A673 (cell line): ENCODE measurements at regions not wholly inside any gene's neighbourhood (a gene's known extent, or its start where the extent isn't known, plus 50 kb on each side); places are given as distances from the start of the nearest gene placed in this dataset.

Source experiments
- EZH2 ChIP-seq: fragments of 200-600 bp; sonication (generic); IDR thresholded peaks from 2 replicates; pipeline ENCODE4 v1.6.1; 2017; ENCODE audit warnings: borderline replicate concordance, low read depth, mild to moderate bottlenecking, mixed read lengths, antibody characterized with exemption, low read length; ENCODE audit not compliant: poor library complexity, severe bottlenecking
- TF ChIP-seq, protein P1 (sequence below): fragments of 300-800, 200-600 bp; sonication (generic); conservative IDR thresholded peaks from 2 replicates; pipeline ENCODE4 v1.5.1; 2017; ENCODE audit warnings: low read depth, mild to moderate bottlenecking, antibody characterized with exemption, low read length, moderate library complexity, mixed read lengths

DNA sequence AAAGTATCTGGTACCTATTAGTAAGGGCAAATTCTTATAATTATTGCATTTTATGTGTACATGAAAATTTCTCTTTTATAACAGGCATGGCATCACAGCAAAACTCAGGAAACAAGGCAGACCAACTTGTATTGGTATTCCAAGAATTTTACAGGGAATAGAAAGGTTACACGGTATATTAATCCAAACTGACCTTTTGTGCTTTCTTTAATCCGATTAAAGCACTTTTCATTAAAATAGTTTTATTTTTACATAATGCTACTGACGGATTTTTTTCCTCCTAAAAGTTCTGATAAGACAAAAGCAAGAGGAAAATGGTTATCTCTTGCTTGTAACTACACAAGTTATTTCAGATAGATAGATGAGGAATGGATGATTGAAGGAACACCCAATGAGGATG is 137.0 kb upstream of the SLCO3A1 start:
- TF ChIP-seq EZH2: no peak
- TF ChIP-seq, protein P1, sequence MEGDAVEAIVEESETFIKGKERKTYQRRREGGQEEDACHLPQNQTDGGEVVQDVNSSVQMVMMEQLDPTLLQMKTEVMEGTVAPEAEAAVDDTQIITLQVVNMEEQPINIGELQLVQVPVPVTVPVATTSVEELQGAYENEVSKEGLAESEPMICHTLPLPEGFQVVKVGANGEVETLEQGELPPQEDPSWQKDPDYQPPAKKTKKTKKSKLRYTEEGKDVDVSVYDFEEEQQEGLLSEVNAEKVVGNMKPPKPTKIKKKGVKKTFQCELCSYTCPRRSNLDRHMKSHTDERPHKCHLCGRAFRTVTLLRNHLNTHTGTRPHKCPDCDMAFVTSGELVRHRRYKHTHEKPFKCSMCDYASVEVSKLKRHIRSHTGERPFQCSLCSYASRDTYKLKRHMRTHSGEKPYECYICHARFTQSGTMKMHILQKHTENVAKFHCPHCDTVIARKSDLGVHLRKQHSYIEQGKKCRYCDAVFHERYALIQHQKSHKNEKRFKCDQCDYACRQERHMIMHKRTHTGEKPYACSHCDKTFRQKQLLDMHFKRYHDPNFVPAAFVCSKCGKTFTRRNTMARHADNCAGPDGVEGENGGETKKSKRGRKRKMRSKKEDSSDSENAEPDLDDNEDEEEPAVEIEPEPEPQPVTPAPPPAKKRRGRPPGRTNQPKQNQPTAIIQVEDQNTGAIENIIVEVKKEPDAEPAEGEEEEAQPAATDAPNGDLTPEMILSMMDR: no peak
